ENCODE measurements at regions not wholly inside any gene's neighbourhood (a gene's known extent, or its start where the extent isn't known, plus 50 kb on each side); places are given as distances from the start of the nearest gene placed in this dataset.

DNA sequence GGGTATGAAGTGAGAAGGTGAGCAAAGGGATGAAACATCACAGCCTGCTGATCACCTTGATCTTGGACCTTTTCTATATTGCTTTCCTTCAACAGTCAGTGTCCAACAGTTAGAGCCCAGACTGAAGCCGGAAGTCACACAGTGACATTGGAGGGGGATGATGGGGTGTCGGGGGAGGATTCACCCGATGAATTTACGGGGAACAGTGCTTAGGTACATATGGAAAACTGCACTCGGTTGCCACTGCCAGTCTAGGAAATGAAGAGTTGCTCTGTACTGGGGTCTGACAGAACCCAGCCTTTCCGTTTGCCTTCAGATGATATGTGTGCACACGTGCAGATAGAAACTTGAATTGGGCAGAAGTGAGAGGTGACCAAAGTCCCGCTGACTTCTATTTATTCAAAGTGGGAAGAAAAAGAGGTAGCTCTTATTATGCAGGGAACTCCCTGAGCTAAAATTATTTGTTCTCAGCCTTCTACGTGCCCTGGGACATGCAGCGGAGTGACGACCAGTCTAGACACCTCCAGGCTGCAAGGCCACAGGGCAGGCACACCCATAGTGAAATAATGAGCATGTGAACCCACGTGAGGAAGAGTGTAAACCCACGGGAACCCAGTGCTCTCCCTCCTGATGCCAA is 107.2 kb upstream of the INHBA start:
- no peaks in the 10 kb centered on the region for H3K9me1 ChIP-seq (ENCODE audit: control insufficient read depth, extremely low read depth, insufficient read depth, low read length)
- no peaks in the 10 kb centered on the region for H3K79me2 ChIP-seq (ENCODE audit: control insufficient read depth, insufficient read depth, low read length)
- TF ChIP-seq EZH2 (IDR thresholded peaks at IDR 0.05; ENCODE audit: low read length) (no peak), CTCF (optimal IDR thresholded peaks at IDR 0.05 in 1 of 3, IDR thresholded peaks at IDR 0.05 in 1 of 3, conservative IDR thresholded peaks at IDR 0.05 in 1 of 3; ENCODE audit: extremely low read depth in 1 of 3, insufficient read depth in 2 of 3, low read length in 3 of 3) (no peak)
- dilution Hi-C loops (cut with MboI; ENCODE audit: extremely low pct_ligation_motif_present, low sequenced_read_pairs) = no loop called here
- peaks cover 1% of the 10 kb centered on the region for H3K27me3 ChIP-seq (ENCODE audit: control insufficient read depth, extremely low read depth, insufficient read depth, low read length)
- no peaks in the 10 kb centered on the region for H3K9me3 ChIP-seq (ENCODE audit: control insufficient read depth, low read depth, low read length)
- no peak overlapping the region for H3K27ac ChIP-seq (ENCODE audit: control insufficient read depth, insufficient read depth, low read length)
- FAIRE-seq (no peak), DNase-seq (ENCODE audit: low read depth, low spot score) (no peak)
- H4K20me1 ChIP-seq (ENCODE audit: control insufficient read depth, extremely low read depth, insufficient read depth, low read length) = no peaks in the 10 kb centered on the region
- no peak overlapping the region for H3K9ac ChIP-seq (ENCODE audit: control insufficient read depth, extremely low read depth, insufficient read depth, low read length)
- H3K4me2 ChIP-seq (ENCODE audit: control insufficient read depth, extremely low read depth, insufficient read depth, low read depth, low read length) = no peak overlapping the region
- no peak overlapping the region for H3K4me3 ChIP-seq (ENCODE audit: control insufficient read depth in 2 of 3, extremely low read depth in 1 of 3, insufficient read depth in 2 of 3, low read depth in 1 of 3, low read length in 3 of 3)
- H3K4me1 ChIP-seq (ENCODE audit: control insufficient read depth, extremely low read depth, insufficient read depth, low read length) = no peaks in the 10 kb centered on the region
- no peak overlapping the region for H2AFZ ChIP-seq (ENCODE audit: control insufficient read depth, low read length)
- no peaks in the 10 kb centered on the region for H3K36me3 ChIP-seq (ENCODE audit: control insufficient read depth in 2 of 2, extremely low read depth in 1 of 2, insufficient read depth in 2 of 2, low read length in 2 of 2)

DNA sequence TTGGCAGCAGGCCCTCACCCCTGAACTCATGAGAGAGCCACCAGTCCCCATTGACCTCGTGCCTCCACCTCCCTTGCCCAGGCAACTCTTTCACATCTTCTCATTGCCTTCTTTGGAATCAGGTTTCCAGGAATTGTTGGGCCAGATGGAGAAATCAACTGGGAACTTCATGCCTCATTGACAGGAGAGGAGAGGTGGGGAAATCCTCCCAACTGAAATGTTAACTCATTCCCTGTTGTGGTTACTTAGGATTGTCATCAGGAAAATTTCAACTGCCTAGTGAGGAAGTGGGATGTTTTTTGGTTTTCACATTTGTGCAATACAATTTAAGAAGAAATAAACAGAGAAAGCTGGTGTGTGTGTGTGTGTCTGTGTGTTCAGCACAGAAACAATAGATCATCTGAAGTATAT is 106.6 kb upstream of the INHBA start:
- DNase-seq (ENCODE audit: low read depth, low spot score) (no peak), FAIRE-seq (no peak)
- Histone ChIP-seq H4K20me1 (ENCODE audit: control insufficient read depth, extremely low read depth, insufficient read depth, low read length) (no peaks in the 10 kb centered on the region), H3K36me3 (ENCODE audit: control insufficient read depth in 2 of 2, extremely low read depth in 1 of 2, insufficient read depth in 2 of 2, low read length in 2 of 2) (no peaks in the 10 kb centered on the region), H3K9me1 (ENCODE audit: control insufficient read depth, extremely low read depth, insufficient read depth, low read length) (no peaks in the 10 kb centered on the region), H2AFZ (ENCODE audit: control insufficient read depth, low read length) (no peak overlapping the region), H3K27ac (ENCODE audit: control insufficient read depth, insufficient read depth, low read length) (no peak overlapping the region), H3K9ac (ENCODE audit: control insufficient read depth, extremely low read depth, insufficient read depth, low read length) (no peak overlapping the region), H3K4me3 (ENCODE audit: control insufficient read depth in 2 of 3, extremely low read depth in 1 of 3, insufficient read depth in 2 of 3, low read depth in 1 of 3, low read length in 3 of 3) (no peak overlapping the region), H3K79me2 (ENCODE audit: control insufficient read depth, insufficient read depth, low read length) (no peaks in the 10 kb centered on the region), H3K27me3 (ENCODE audit: control insufficient read depth, extremely low read depth, insufficient read depth, low read length) (no peaks in the 10 kb centered on the region), H3K4me2 (ENCODE audit: control insufficient read depth, extremely low read depth, insufficient read depth, low read depth, low read length) (no peak overlapping the region), H3K9me3 (ENCODE audit: control insufficient read depth, low read depth, low read length) (no peaks in the 10 kb centered on the region), H3K4me1 (ENCODE audit: control insufficient read depth, extremely low read depth, insufficient read depth, low read length) (no peaks in the 10 kb centered on the region)
- TF ChIP-seq CTCF (optimal IDR thresholded peaks at IDR 0.05 in 1 of 3, IDR thresholded peaks at IDR 0.05 in 1 of 3, conservative IDR thresholded peaks at IDR 0.05 in 1 of 3; ENCODE audit: extremely low read depth in 1 of 3, insufficient read depth in 2 of 3, low read length in 3 of 3) (no peak), EZH2 (IDR thresholded peaks at IDR 0.05; ENCODE audit: low read length) (no peak)
- dilution Hi-C loops (cut with MboI; ENCODE audit: extremely low pct_ligation_motif_present, low sequenced_read_pairs) = no loop called here

Data from keratinocyte (primary cell).